Natural killer cell (primary cell): ENCODE measurements at regions not wholly inside any gene's neighbourhood (a gene's known extent, or its start where the extent isn't known, plus 50 kb on each side); places are given as distances from the start of the nearest gene placed in this dataset.

Source experiments
- ATAC-seq, 3 donors: fragments of 150-1000 bp in 2 of 3; fragments of 200-7000 bp in 1 of 3; cut with Tn5 transposase; 1 replicate in 1 of 3; 2 replicates in 2 of 3; pipeline ENCODE4 v1.10.0; 2021; ENCODE audit warnings: mild to moderate bottlenecking in 2 of 3, moderate library complexity in 2 of 3
- DNase-seq, 2 donors: peaks; one replicate each; pipeline versions ENCODE4 v3.0.0 to v3.0.0-alpha.2; 2013 to 2021; ENCODE audit warnings: mixed read lengths in 1 of 2
- H3K27ac ChIP-seq: one replicate; pipeline ENCODE4 v1.5.1; 2013; ENCODE audit warnings: mild to moderate bottlenecking, low read length
- H3K27me3 ChIP-seq: one replicate; pipeline ENCODE4 v1.6.1; 2013; ENCODE audit warnings: low read length; ENCODE audit not compliant: control insufficient read depth, insufficient read depth
- H3K36me3 ChIP-seq: one replicate; pipeline ENCODE4 v1.6.1; 2013; ENCODE audit warnings: low read length; ENCODE audit not compliant: control insufficient read depth, insufficient read depth
- H3K4me1 ChIP-seq: one replicate; pipeline ENCODE4 v1.6.1; 2013; ENCODE audit warnings: low read length; ENCODE audit not compliant: control insufficient read depth, insufficient read depth
- H3K4me3 ChIP-seq: one replicate; pipeline ENCODE4 v1.5.1; 2013; ENCODE audit warnings: low read length
- H3K9me3 ChIP-seq: one replicate; pipeline ENCODE4 v1.6.1; 2013; ENCODE audit warnings: low read length; ENCODE audit not compliant: control insufficient read depth, insufficient read depth
- H3K27ac Mint-ChIP-seq, 2 donors: one replicate each; pipeline ENCODE4 v1.8.0; 2022; ENCODE audit warnings: mild to moderate bottlenecking in 2 of 2, mixed read lengths in 2 of 2, moderate library complexity in 1 of 2
- H3K27me3 Mint-ChIP-seq, 2 donors: one replicate each; pipeline ENCODE4 v1.8.0; 2022; ENCODE audit warnings: low read depth in 2 of 2, mixed read lengths in 2 of 2
- H3K36me3 Mint-ChIP-seq: one replicate; pipeline ENCODE4 v1.8.0; 2022; ENCODE audit warnings: mixed read lengths
- H3K4me1 Mint-ChIP-seq, 2 donors: one replicate each; pipeline ENCODE4 v1.8.0; 2022; ENCODE audit warnings: mixed read lengths in 2 of 2
- H3K4me3 Mint-ChIP-seq: one replicate; pipeline ENCODE4 v1.8.0; 2022; ENCODE audit warnings: mild to moderate bottlenecking, moderate library complexity, mixed read lengths
- H3K9me3 Mint-ChIP-seq, 2 donors: one replicate each; pipeline ENCODE4 v1.8.0; 2022; ENCODE audit warnings: mixed read lengths in 2 of 2
- WGBS: methylation state at CpG from one replicate; pipeline ENCODE4 v1.1.7; 2013; ENCODE audit warnings: missing lambda C conversion rate; ENCODE audit not compliant: insufficient coverage; 5-methylcytosine and 5-hydroxymethylcytosine counted together
- intact Hi-C: fragments of 100-400 bp; cut with micrococcal nuclease; formaldehyde crosslinking; loops from one replicate; pipeline ENCODE4 v1.14.2; 2022
- TF ChIP-seq, protein P1 (sequence below): fragments of 200-600 bp; IDR thresholded peaks from one replicate; pipeline ENCODE4 v1.8.0; 2022; ENCODE audit warnings: antibody characterized with exemption

DNA sequence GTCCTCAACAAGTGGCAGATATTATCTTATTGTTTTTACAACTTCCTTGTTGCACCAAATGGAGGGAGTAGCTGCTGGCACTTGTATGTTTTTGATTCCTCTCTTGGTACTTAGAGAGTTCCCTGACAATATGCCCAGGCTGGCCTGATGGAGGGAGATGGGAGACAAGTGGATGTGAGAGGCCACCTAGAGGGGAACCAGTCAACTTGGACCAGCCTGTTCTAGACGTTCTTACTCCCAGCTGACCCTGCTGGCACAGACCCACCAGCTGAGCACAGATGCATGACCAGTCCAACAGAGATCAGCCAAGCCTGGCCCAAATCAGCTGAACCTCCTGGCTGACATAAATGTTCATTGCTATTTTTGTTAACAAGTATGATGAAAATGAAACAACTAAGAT lies 60.9 kb upstream of the GDNF start:
- DNase-seq (no peak), ATAC-seq (no peak)
- H3K4me3 ChIP-seq: no peak overlapping the region
- intact Hi-C loops: no loop called here
- Mint-ChIP-seq H3K27me3 (no peaks in the 10 kb centered on the region), H3K9me3 (peaks cover 0 to 2% of the 10 kb centered on the region in 2 donors), H3K4me3 (no peak overlapping the region), H3K36me3 (no peaks in the 10 kb centered on the region), H3K27ac (no peak overlapping the region), H3K4me1 (no peaks in the 10 kb centered on the region)
- 7% methylated on average over 1 of the region's 1 CpG for WGBS
- no peaks in the 10 kb centered on the region for H3K27me3 ChIP-seq
- H3K36me3 ChIP-seq: no peaks in the 10 kb centered on the region
- TF ChIP-seq, protein P1, sequence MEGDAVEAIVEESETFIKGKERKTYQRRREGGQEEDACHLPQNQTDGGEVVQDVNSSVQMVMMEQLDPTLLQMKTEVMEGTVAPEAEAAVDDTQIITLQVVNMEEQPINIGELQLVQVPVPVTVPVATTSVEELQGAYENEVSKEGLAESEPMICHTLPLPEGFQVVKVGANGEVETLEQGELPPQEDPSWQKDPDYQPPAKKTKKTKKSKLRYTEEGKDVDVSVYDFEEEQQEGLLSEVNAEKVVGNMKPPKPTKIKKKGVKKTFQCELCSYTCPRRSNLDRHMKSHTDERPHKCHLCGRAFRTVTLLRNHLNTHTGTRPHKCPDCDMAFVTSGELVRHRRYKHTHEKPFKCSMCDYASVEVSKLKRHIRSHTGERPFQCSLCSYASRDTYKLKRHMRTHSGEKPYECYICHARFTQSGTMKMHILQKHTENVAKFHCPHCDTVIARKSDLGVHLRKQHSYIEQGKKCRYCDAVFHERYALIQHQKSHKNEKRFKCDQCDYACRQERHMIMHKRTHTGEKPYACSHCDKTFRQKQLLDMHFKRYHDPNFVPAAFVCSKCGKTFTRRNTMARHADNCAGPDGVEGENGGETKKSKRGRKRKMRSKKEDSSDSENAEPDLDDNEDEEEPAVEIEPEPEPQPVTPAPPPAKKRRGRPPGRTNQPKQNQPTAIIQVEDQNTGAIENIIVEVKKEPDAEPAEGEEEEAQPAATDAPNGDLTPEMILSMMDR: no peak
- H3K9me3 ChIP-seq: no peaks in the 10 kb centered on the region
- no peaks in the 10 kb centered on the region for H3K4me1 ChIP-seq
- no peak overlapping the region for H3K27ac ChIP-seq

DNA sequence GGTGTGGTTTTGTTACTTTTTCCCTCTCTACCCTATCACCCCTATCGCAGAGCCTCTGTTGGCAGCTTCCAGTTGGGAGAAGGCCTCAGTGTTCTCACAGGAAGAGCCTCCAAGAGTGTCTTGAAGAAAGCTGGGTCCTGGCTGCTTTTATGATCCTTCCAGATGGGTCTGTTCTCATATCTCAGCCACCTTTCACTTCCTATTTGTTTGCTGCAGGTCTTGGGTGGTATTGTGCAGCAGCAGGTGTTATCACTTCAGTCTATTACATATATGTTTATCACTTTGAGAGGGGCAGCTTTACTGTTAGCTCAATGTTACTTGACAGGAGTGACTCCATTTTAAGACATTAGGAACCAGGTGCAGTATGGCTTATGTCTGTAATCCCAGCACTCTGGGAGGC lies 59.2 kb upstream of the GDNF start:
- no peaks in the 10 kb centered on the region for H3K36me3 Mint-ChIP-seq
- ATAC-seq (no peak), DNase-seq (no peak)
- H3K4me3 Mint-ChIP-seq: no peak overlapping the region
- no peaks in the 10 kb centered on the region for H3K27me3 Mint-ChIP-seq
- H3K27ac Mint-ChIP-seq: no peak overlapping the region
- Histone ChIP-seq H3K36me3 (no peaks in the 10 kb centered on the region), H3K4me3 (no peak overlapping the region), H3K27ac (no peak overlapping the region), H3K27me3 (no peaks in the 10 kb centered on the region), H3K9me3 (no peaks in the 10 kb centered on the region), H3K4me1 (no peaks in the 10 kb centered on the region)
- peaks cover 0 to 2% of the 10 kb centered on the region in 2 donors for H3K9me3 Mint-ChIP-seq
- H3K4me1 Mint-ChIP-seq: no peaks in the 10 kb centered on the region
- intact Hi-C loops: no loop called here
- 91% methylated on average over 1 of the region's 1 CpG for WGBS
- TF ChIP-seq, protein P1: no peak

DNA sequence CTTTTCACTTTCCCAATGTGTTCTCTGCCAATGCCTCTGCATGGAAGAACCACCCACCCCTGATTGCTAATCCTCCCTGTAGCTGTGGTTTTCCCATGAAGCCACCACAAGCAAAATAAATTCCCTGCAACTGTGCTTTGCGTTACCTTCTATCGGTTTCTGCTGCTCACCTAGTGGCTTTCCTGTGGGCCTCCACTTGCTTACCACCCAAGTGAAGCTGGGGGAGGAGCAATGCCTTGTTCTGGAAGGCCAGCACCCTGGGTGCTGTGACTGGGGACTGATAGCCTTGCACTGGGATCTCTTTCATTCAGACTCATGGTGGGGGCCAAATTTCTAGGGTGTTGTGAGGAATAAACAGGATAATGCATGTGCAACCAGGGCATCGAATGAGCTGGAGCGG lies 56.3 kb upstream of the GDNF start:
- no peaks in the 10 kb centered on the region for H3K9me3 Mint-ChIP-seq
- Histone ChIP-seq H3K4me1 (no peaks in the 10 kb centered on the region), H3K36me3 (no peaks in the 10 kb centered on the region), H3K9me3 (no peaks in the 10 kb centered on the region), H3K27ac (no peak overlapping the region), H3K4me3 (no peak overlapping the region), H3K27me3 (no peaks in the 10 kb centered on the region)
- TF ChIP-seq, protein P1: no peak
- DNase-seq (no peak), ATAC-seq (no peak)
- H3K4me1 Mint-ChIP-seq: no peaks in the 10 kb centered on the region
- no peak overlapping the region for H3K4me3 Mint-ChIP-seq
- intact Hi-C loops: no loop called here
- WGBS: 59% methylated on average over 4 of the region's 4 CpGs
- H3K36me3 Mint-ChIP-seq: no peaks in the 10 kb centered on the region
- no peak overlapping the region for H3K27ac Mint-ChIP-seq
- no peaks in the 10 kb centered on the region for H3K27me3 Mint-ChIP-seq

DNA sequence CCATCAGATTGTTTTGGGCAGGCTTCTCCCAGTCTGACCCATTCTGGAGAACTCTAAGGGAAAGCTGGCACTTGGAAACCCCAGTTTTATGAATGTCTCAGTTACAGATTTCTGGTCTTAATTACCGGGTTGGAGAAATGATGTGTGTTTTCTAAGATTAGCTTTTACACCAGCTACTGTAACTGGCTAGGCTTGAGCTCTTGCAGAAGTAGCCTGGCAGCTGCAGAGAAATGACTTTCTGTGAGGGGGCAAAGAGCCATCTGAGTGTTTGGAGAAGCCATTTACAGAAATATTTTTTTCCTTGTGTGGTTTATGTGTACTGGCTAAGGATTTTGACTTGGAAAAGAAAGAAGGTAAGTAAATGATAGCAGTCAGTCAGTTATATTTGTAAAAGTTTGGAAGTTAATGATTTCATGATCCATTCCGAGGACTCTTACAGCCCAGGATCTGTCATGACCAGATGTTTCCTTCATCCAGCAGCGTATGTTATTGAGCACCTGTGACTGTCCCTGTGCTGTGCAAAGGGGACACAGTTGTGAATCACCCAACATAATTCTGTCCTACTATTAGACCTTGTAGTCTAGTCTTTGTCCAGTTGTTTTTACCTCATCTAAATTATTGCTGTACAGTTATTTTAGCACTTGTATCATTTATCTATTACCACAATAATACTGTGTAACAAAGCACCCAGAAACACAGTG lies 53.7 kb upstream of the GDNF start:
- Mint-ChIP-seq H3K9me3 (no peaks in the 10 kb centered on the region), H3K36me3 (no peaks in the 10 kb centered on the region), H3K4me1 (no peaks in the 10 kb centered on the region), H3K4me3 (no peak overlapping the region), H3K27ac (no peak overlapping the region), H3K27me3 (no peaks in the 10 kb centered on the region)
- Histone ChIP-seq H3K27ac (no peak overlapping the region), H3K36me3 (no peaks in the 10 kb centered on the region), H3K9me3 (no peaks in the 10 kb centered on the region), H3K4me1 (no peaks in the 10 kb centered on the region), H3K27me3 (no peaks in the 10 kb centered on the region), H3K4me3 (no peak overlapping the region)
- TF ChIP-seq, protein P1: no peak
- 67% methylated on average over 3 of the region's 3 CpGs for WGBS
- ATAC-seq (no peak), DNase-seq (no peak)
- intact Hi-C loops: no loop called here
